SK-N-MC (cell line): ENCODE measurements at regions not wholly inside any gene's neighbourhood (a gene's known extent, or its start where the extent isn't known, plus 50 kb on each side); places are given as distances from the start of the nearest gene placed in this dataset.
"Not testable (repeated sequence)": the region's sequence is repeated elsewhere in the genome, so short reads cannot be mapped to it uniquely, and the experiment has no call there.

ENCODE experiments used
- EZH2 ChIP-seq: fragments of 200-600 bp; sonication (generic); IDR thresholded peaks from one replicate; pipeline ENCODE4 v1.6.1; 2017; ENCODE audit warnings: antibody characterized with exemption
- FOXP2 ChIP-seq: optimal IDR thresholded peaks from 2 replicates; pipeline ENCODE3; 2011; ENCODE audit warnings: mild to moderate bottlenecking, moderate library complexity; ENCODE audit not compliant: insufficient read depth; ENCODE audit errors: extremely low read length, control extremely low read depth
- POLR2AphosphoS5 ChIP-seq: IDR thresholded peaks from 2 replicates; pipeline ENCODE4 v1.6.1; 2012; ENCODE audit warnings: mild to moderate bottlenecking, low read depth, low read length, borderline replicate concordance

DNA sequence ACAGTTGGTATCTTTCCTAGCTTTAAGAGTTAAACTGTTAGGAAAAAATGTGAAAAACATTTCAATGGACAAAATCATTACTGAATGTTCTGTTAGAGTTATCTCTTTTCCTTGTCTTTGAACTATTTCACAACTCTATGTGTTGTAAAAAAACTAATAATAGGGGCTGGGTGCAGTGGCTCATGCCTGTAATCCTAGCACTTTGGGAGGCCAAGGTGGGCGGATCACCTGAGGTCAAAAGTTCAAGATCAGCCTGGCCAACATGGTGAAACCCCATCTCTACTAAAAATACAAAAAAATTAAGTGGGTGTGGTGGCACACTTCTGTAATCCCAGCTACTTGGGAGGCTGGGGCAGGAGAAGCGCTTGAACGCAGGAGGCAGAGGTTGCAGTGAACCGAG, 184.0 kb upstream of the P2RY1 start:
- TF ChIP-seq EZH2, POLR2AphosphoS5, FOXP2: not testable (repeated sequence)
